ENCODE measurements at regions not wholly inside any gene's neighbourhood (a gene's known extent, or its start where the extent isn't known, plus 50 kb on each side); places are given as distances from the start of the nearest gene placed in this dataset.

GRCh38 chr3:109809513-109809912 lies 472.2 kb upstream of the DPPA4 start:
- no peak overlapping the region for H3K9ac ChIP-seq (ENCODE audit: insufficient read depth in 1 of 2, low read depth in 2 of 2, low read length in 2 of 2)
- no peaks in the 10 kb centered on the region for H3K9me1 ChIP-seq (ENCODE audit: control insufficient read depth, insufficient read depth, low read length)
- in situ Hi-C loops (cut with MboI), result no loop called here
- no peaks in the 10 kb centered on the region for H4K20me1 ChIP-seq (replicated peaks; ENCODE audit: control insufficient read depth, insufficient read depth, low read length)
- H3K4me1 ChIP-seq (replicated peaks in 1 of 2; ENCODE audit: control insufficient read depth in 2 of 2, insufficient read depth in 2 of 2, low read length in 2 of 2), result no peaks in the 10 kb centered on the region
- H3K27ac ChIP-seq (ENCODE audit: extremely low read depth, low read depth, low read length), result no peak overlapping the region
- H3K4me2 ChIP-seq (ENCODE audit: insufficient read depth, low read length), result no peak overlapping the region
- DNase-seq (ENCODE audit: extremely low read depth in 1 of 4, low spot score in 3 of 4), result no peak
- BruUV-seq (replicated peaks), result no TSS peak
- H3K36me3 ChIP-seq (ENCODE audit: control insufficient read depth, insufficient read depth, low read length), result no peaks in the 10 kb centered on the region
- ChIA-PET CTCF (ENCODE audit: low intra/inter-chr PET ratio) (no interaction called here), POLR2A (no interaction called here)
- H3K79me2 ChIP-seq (ENCODE audit: control insufficient read depth, insufficient read depth, low read length), result no peaks in the 10 kb centered on the region
- WGBS (ENCODE audit: insufficient coverage, low coverage, missing lambda C conversion rate), result 10% methylated on average over 3 of the region's 3 CpGs
- FAIRE-seq, result no peak
- no peaks in the 10 kb centered on the region for H3K27me3 ChIP-seq (ENCODE audit: control insufficient read depth in 2 of 2, insufficient read depth in 2 of 2, low read length in 2 of 2)
- no peak overlapping the region for H3K4me3 ChIP-seq
- ATAC-seq, result no peak
- H2AFZ ChIP-seq (ENCODE audit: low read depth, low read length), result no peak overlapping the region
- TF ChIP-seq HDAC8 (tag; IDR thresholded peaks at IDR 0.05), result no peak
- TF ChIP-seq ARID3B (CRISPR knock-in tag; IDR thresholded peaks at IDR 0.05; ENCODE audit: borderline replicate concordance), result no peak
- TF ChIP-seq HSF4 (CRISPR knock-in tag; IDR thresholded peaks at IDR 0.05; ENCODE audit: borderline replicate concordance), result no peak
- TF ChIP-seq E4F1 (CRISPR knock-in tag; IDR thresholded peaks at IDR 0.05; ENCODE audit: borderline replicate concordance), result no peak
- TF ChIP-seq KDM2B (CRISPR knock-in tag; IDR thresholded peaks at IDR 0.05), result no peak
- TF ChIP-seq ZNF589 (CRISPR knock-in tag; IDR thresholded peaks at IDR 0.05; ENCODE audit: low read depth), result no peak
- no peak for TF ChIP-seq SNRNP70 (optimal IDR thresholded peaks at IDR 0.05; ENCODE audit: low read depth, low read length)
- no peak for TF ChIP-seq HMBOX1 (IDR thresholded peaks at IDR 0.05)
- no peak for TF ChIP-seq GTF3C2 (IDR thresholded peaks at IDR 0.05; ENCODE audit: borderline replicate concordance, extremely low read depth, insufficient read length)
- TF ChIP-seq ZNF583 (CRISPR knock-in tag; IDR thresholded peaks at IDR 0.05), result no peak
- no peaks in the 10 kb centered on the region for H3K9me3 ChIP-seq (replicated peaks; ENCODE audit: control insufficient read depth, insufficient read depth, low read depth, low read length)
- intact Hi-C loops (cut with micrococcal nuclease), result no loop called here

Measured in K562 (cell line).